ENCODE measurements at regions not wholly inside any gene's neighbourhood (a gene's known extent, or its start where the extent isn't known, plus 50 kb on each side); places are given as distances from the start of the nearest gene placed in this dataset.

GRCh38 chr1:207968521-207969009 lies 57.6 kb upstream of the CD34 start:
- Histone ChIP-seq H3K4me1 (ENCODE audit: insufficient read depth, low read length, severe bottlenecking) (peaks cover 7% of the 10 kb centered on the region), H3K9me2 (ENCODE audit: low read depth, low read length) (no peaks in the 10 kb centered on the region), H3K27me3 (ENCODE audit: insufficient read depth, low read length) (no peaks in the 10 kb centered on the region), H3K4me2 (ENCODE audit: low read length) (no peak overlapping the region), H3K4me3 (ENCODE audit: low read depth, low read length, poor library complexity, severe bottlenecking) (no peak overlapping the region), H3K36me3 (ENCODE audit: insufficient read depth, low read length) (no peaks in the 10 kb centered on the region), H3K79me2 (ENCODE audit: insufficient read depth, low read length) (no peaks in the 10 kb centered on the region), H3F3A (ENCODE audit: insufficient read depth, low read length) (no peaks in the 10 kb centered on the region), H4K20me1 (ENCODE audit: insufficient read depth, low read length) (no peaks in the 10 kb centered on the region), H3K9me3 (ENCODE audit: low read length) (no peaks in the 10 kb centered on the region), H3K27ac (ENCODE audit: low read depth, low read length, poor library complexity, severe bottlenecking) (no peak overlapping the region), H3K9ac (ENCODE audit: low read length) (no peak overlapping the region), H2AFZ (ENCODE audit: low read length) (no peak overlapping the region)
- TF ChIP-seq CTCF (IDR thresholded peaks at IDR 0.05; ENCODE audit: low read length) (no peak), EZH2 (IDR thresholded peaks at IDR 0.05; ENCODE audit: borderline replicate concordance, low read length) (no peak)

- no peak overlapping the region for H2AFZ ChIP-seq (ENCODE audit: low read length)
- H3K9ac ChIP-seq (ENCODE audit: low read length): no peak overlapping the region
- no peaks in the 10 kb centered on the region for H3K27me3 ChIP-seq (ENCODE audit: insufficient read depth, low read length)
- H3F3A ChIP-seq (ENCODE audit: insufficient read depth, low read length): no peaks in the 10 kb centered on the region
- H3K79me2 ChIP-seq (ENCODE audit: insufficient read depth, low read length): no peaks in the 10 kb centered on the region
- H3K36me3 ChIP-seq (ENCODE audit: insufficient read depth, low read length): no peaks in the 10 kb centered on the region
- TF ChIP-seq CTCF (IDR thresholded peaks at IDR 0.05; ENCODE audit: low read length) (no peak), EZH2 (IDR thresholded peaks at IDR 0.05; ENCODE audit: borderline replicate concordance, low read length) (no peak)
- H3K4me2 ChIP-seq (ENCODE audit: low read length): no peak overlapping the region
- no peaks in the 10 kb centered on the region for H4K20me1 ChIP-seq (ENCODE audit: insufficient read depth, low read length)
- no peak overlapping the region for H3K4me3 ChIP-seq (ENCODE audit: low read depth, low read length, poor library complexity, severe bottlenecking)
- no peak overlapping the region for H3K27ac ChIP-seq (ENCODE audit: low read depth, low read length, poor library complexity, severe bottlenecking)
- no peaks in the 10 kb centered on the region for H3K9me3 ChIP-seq (ENCODE audit: low read length)
- peaks cover 12% of the 10 kb centered on the region for H3K4me1 ChIP-seq (ENCODE audit: insufficient read depth, low read length, severe bottlenecking)
- no peaks in the 10 kb centered on the region for H3K9me2 ChIP-seq (ENCODE audit: low read depth, low read length)
These were observed 56.8 kb upstream of the CD34 start for GRCh38 chr1:207967703-207968102.

GRCh38 chr1:207966521-207966920 lies 55.6 kb upstream of the CD34 start:
- Histone ChIP-seq H3K9ac (ENCODE audit: low read length) (no peak overlapping the region), H3K27ac (ENCODE audit: low read depth, low read length, poor library complexity, severe bottlenecking) (no peak overlapping the region), H3K27me3 (ENCODE audit: insufficient read depth, low read length) (no peaks in the 10 kb centered on the region), H3K4me3 (ENCODE audit: low read depth, low read length, poor library complexity, severe bottlenecking) (no peak overlapping the region), H3K36me3 (ENCODE audit: insufficient read depth, low read length) (no peaks in the 10 kb centered on the region), H3K9me3 (ENCODE audit: low read length) (no peaks in the 10 kb centered on the region), H3K4me1 (ENCODE audit: insufficient read depth, low read length, severe bottlenecking) (peaks cover 12% of the 10 kb centered on the region), H3K79me2 (ENCODE audit: insufficient read depth, low read length) (no peaks in the 10 kb centered on the region), H3F3A (ENCODE audit: insufficient read depth, low read length) (no peaks in the 10 kb centered on the region), H2AFZ (ENCODE audit: low read length) (no peak overlapping the region), H3K4me2 (ENCODE audit: low read length) (no peak overlapping the region), H4K20me1 (ENCODE audit: insufficient read depth, low read length) (no peaks in the 10 kb centered on the region), H3K9me2 (ENCODE audit: low read depth, low read length) (no peaks in the 10 kb centered on the region)
- TF ChIP-seq EZH2 (IDR thresholded peaks at IDR 0.05; ENCODE audit: borderline replicate concordance, low read length) (no peak), CTCF (IDR thresholded peaks at IDR 0.05; ENCODE audit: low read length) (no peak)
